HG02943 (cell line): ENCODE measurements at regions not wholly inside any gene's neighbourhood (a gene's known extent, or its start where the extent isn't known, plus 50 kb on each side); places are given as distances from the start of the nearest gene placed in this dataset.

Experiments
- ATAC-seq: cut with Tn5 transposase; IDR thresholded peaks from one replicate; pipeline ENCODE4 v1.9.1; 2021; ENCODE audit warnings: mild to moderate bottlenecking, low read depth, moderate library complexity; ENCODE audit not compliant: unreplicated experiment

DNA sequence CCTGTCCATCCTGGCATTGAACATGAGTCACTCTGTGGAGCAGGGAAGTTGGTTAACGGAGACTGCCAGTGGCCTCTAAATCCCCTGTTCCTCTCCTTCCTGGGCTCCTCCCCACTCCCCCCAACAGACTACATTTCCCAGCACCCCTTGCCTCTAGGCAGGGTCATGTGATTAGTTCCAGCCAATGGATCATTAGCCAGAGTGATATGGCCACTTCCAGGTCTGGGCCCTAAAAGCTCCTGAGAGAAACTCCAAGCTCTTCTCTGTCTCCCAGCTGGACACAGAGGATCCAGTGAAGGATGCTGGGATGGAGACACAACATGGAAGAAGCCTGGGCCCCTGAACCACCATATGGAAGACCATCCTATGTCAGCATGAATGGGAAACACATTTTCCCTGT, 54.4 kb upstream of the RFLNA start:
- no peak for ATAC-seq

GRCh38 chr12:124241776-124242528, 52.9 kb upstream of the RFLNA start:
- no peak for ATAC-seq

- ATAC-seq: no peak
These were observed 52.3 kb upstream of the RFLNA start for GRCh38 chr12:124242529-124243065.

- no peak for ATAC-seq
These were observed 51.0 kb upstream of the RFLNA start for GRCh38 chr12:124243936-124244335.
